ENCODE measurements at regions not wholly inside any gene's neighbourhood (a gene's known extent, or its start where the extent isn't known, plus 50 kb on each side); places are given as distances from the start of the nearest gene placed in this dataset.
"Not testable (repeated sequence)": the region's sequence is repeated elsewhere in the genome, so short reads cannot be mapped to it uniquely, and the experiment has no call there.

DNA sequence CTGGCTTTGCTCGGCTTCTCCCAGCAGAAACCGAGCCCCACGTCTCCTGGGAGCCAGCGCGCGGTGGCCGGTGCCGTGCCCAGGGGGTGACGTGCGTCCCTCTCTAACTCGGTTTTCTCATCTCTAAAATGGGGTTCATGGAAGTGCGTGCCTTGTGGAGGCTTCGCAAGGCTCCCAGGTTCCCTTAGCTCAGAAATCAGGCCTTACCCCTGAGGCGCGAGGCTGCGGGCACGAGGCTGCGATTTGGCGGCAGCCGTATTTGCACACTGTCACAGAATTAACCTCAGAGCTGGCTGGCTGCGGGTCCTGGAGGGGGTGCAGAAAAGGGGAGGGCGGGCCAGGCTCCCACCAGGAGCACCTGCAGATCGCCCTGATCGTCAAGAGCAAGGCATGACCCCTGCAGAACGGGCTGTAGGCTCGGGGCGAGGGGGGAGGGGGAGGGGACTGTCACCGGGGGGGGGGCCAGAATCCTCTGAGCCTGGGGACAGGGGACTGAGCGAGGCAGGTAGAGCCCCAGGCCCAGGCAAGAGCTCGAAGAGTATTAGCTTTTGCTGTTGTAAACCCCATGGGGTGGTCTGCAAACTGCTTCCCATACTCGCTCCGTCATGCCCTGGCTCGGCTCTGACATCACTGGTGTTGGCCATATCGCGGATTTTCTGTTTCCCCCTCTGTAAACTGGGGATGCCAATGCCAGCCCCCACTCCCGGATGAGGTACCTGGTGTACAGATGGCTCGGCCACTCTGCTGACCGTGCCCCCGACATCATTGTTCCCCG, 62.2 kb downstream of the CCNE1 start:
- H3K4me3 ChIP-seq (ENCODE audit: low read depth, low read length) = peak overlapping the region; percentile 18
- TF ChIP-seq, protein P1, sequence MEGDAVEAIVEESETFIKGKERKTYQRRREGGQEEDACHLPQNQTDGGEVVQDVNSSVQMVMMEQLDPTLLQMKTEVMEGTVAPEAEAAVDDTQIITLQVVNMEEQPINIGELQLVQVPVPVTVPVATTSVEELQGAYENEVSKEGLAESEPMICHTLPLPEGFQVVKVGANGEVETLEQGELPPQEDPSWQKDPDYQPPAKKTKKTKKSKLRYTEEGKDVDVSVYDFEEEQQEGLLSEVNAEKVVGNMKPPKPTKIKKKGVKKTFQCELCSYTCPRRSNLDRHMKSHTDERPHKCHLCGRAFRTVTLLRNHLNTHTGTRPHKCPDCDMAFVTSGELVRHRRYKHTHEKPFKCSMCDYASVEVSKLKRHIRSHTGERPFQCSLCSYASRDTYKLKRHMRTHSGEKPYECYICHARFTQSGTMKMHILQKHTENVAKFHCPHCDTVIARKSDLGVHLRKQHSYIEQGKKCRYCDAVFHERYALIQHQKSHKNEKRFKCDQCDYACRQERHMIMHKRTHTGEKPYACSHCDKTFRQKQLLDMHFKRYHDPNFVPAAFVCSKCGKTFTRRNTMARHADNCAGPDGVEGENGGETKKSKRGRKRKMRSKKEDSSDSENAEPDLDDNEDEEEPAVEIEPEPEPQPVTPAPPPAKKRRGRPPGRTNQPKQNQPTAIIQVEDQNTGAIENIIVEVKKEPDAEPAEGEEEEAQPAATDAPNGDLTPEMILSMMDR (IDR thresholded peaks at IDR 0.05; ENCODE audit: insufficient read depth, low read length, missing control alignments) = no peak
- CTCF ChIA-PET = interaction anchor here (0.7 to 5.4 kb wide), 26 partner anchors 11 to 272 kb away, joined by 3 to 82 read pairs (median 4); no protein-coding TSS in a partner anchor
- POLR2A ChIA-PET = no interaction called here
- DNase-seq (ENCODE audit: low read depth, low spot score) = no peak

DNA sequence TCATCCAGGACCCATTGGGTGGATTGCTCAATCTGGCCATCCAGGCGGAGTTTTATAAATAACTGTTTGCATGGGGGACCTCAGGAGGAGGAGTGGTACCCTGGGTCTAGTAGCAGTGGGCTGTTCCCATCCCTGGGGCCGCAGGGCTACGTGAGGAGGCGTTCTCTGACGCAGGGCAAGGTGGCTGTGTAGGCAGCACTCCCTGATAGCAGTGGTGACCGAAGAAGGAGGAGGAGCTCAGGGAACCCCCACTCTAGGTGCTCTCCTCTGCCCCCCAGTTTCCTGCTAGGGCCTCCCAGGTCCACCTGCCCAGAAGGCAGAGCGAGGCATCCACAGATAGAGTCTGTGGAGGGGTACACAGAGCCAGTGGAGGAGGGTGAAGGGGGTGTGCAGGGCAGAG, 64.1 kb downstream of the CCNE1 start:
- POLR2A ChIA-PET = no interaction called here
- CTCF ChIA-PET = interaction anchor here (0.9 to 1.7 kb wide), 4 partner anchors 12 to 116 kb away, joined by 3 to 7 read pairs (median 4); no protein-coding TSS in a partner anchor
- no peak overlapping the region for H3K4me3 ChIP-seq (ENCODE audit: low read depth, low read length)
- TF ChIP-seq, protein P1 (IDR thresholded peaks at IDR 0.05; ENCODE audit: insufficient read depth, low read length, missing control alignments) = no peak
- no peak for DNase-seq (ENCODE audit: low read depth, low spot score)

DNA sequence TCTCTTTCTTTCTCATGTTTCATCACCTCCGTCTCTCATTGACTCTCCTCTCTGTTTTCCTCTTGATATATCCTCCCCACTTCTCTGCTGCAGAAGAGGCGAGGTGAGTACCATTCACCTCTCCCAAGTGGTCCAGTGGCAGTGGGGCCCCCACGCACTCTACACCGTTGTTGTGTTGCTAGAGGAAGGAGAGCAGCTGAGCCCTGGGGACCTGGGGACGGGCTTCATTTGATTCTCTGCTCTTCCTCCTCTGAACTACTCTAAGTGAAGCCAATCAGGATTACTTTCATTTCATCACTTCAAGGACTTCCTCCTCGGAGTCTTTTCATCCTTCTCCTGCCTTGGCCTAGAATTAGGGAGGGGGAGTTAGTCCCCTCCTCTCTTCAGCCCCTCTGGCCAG, 64.6 kb downstream of the CCNE1 start:
- TF ChIP-seq, protein P1 (IDR thresholded peaks at IDR 0.05; ENCODE audit: insufficient read depth, low read length, missing control alignments) = no peak
- ChIA-PET POLR2A (no interaction called here), CTCF (interaction anchor here (1.4 to 1.7 kb wide), 2 partner anchors 105 to 116 kb away, joined by 4 to 7 read pairs; no protein-coding TSS in a partner anchor)
- H3K4me3 ChIP-seq (ENCODE audit: low read depth, low read length) = no peak overlapping the region; the same call in 1 of the 2 replicates
- DNase-seq (ENCODE audit: low read depth, low spot score) = no peak

DNA sequence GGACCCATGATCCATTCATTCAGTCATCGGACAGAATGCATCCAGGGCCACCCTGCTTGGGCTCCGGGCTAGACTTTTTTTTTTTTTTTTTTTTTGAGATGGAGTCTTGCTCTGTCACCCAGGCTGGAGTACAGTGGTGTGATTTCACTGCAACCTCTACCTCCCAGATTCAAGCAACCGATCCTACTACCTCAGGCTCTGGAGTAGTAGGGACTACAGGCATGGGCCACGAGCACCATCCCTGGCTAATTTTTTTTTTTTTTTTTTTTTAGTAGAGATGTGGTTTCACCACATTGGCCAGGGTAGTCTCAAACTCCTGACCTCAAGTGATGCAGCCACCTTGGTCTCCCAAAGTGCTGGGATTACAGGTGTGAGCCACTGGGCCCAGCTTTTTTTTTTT, 65.1 kb downstream of the CCNE1 start:
- DNase-seq (ENCODE audit: low read depth, low spot score); POLR2A ChIA-PET; H3K4me3 ChIP-seq (ENCODE audit: low read depth, low read length): not testable (repeated sequence)
- CTCF ChIA-PET = interaction anchor here (0.7 to 1.7 kb wide), 3 partner anchors 106 to 139 kb away, joined by 3 to 7 read pairs (median 4); no protein-coding TSS in a partner anchor

DNA sequence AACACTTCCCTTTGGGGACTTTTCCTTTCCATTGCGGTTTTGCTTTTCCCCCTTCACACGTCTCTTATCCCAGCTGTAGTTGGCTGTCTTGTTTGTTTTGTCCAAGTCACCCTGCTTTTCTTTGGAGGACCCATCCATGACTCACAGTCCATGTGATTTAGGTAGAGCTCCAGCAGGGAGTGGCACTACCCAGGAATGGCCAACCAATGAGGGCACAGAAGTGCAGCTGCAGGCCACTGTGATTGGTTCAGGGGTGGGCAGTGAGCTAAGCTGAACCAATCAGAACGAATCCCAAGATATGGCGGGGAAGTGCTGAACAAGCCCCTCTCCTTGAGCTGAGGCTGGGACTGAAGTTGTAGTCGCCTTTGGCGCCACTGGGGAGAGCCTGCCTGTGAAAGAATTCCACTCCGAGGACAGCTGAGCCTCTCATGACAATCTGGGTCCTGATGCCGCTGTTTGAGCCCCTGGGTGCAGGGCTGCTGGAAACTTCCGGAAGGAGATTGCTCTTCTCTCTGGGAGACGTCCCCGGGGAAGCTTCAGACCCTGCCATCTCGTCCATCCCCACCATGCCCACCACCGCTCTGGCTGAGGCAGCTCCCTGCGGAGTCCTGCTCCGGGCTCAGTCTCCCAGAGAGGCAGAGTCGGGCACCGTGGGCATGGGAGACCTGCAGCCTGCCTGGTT, 62.9 kb upstream of the URI1 start:
- TF ChIP-seq, protein P1 (IDR thresholded peaks at IDR 0.05; ENCODE audit: insufficient read depth, low read length, missing control alignments) = no peak
- no peak overlapping the region for H3K4me3 ChIP-seq (ENCODE audit: low read depth, low read length)
- POLR2A ChIA-PET = no interaction called here
- no peak for DNase-seq (ENCODE audit: low read depth, low spot score)
- CTCF ChIA-PET = interaction anchor here (1.0 to 3.1 kb wide), 3 partner anchors 107 to 162 kb away, joined by 3 to 14 read pairs (median 6); no protein-coding TSS in a partner anchor

DNA sequence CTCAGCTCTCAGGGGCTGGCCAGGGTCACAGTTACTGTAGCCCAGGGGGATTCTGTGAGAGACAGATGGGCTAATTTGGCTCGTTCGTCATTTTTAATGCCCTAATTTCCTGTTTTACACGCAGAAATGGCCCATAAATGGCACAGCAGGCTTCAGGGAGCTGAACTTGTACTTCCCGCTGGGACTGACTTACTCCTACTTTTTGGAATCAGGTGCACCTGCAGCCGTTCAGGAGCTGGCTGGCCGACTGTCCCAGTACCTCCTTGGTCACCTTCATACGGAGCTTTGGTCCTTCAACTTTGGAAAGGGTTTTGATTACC, 62.4 kb upstream of the URI1 start:
- ChIA-PET CTCF (interaction anchor here (1.0 to 3.1 kb wide), 3 partner anchors 107 to 163 kb away, joined by 3 to 14 read pairs (median 6); no protein-coding TSS in a partner anchor), POLR2A (no interaction called here)
- DNase-seq (ENCODE audit: low read depth, low spot score) = no peak
- no peak overlapping the region for H3K4me3 ChIP-seq (ENCODE audit: low read depth, low read length)
- TF ChIP-seq, protein P1 (IDR thresholded peaks at IDR 0.05; ENCODE audit: insufficient read depth, low read length, missing control alignments) = no peak

Measured in AG04449 (cell line).